GM21526 (cell line): ENCODE measurements at regions not wholly inside any gene's neighbourhood (a gene's known extent, or its start where the extent isn't known, plus 50 kb on each side); places are given as distances from the start of the nearest gene placed in this dataset.

ENCODE experiments used
- ATAC-seq: cut with Tn5 transposase; IDR thresholded peaks from one replicate; pipeline ENCODE4 v1.9.1; 2021; ENCODE audit warnings: moderate library complexity; ENCODE audit not compliant: unreplicated experiment, low FRiP score

- ATAC-seq = no peak
These were observed 243.8 kb upstream of the PEX5L start for GRCh38 chr3:180280555-180280954.

- ATAC-seq = no peak
These were observed 245.6 kb upstream of the PEX5L start for GRCh38 chr3:180282386-180282785.

- ATAC-seq = no peak
These were observed 246.5 kb upstream of the PEX5L start for GRCh38 chr3:180283251-180283650.

GRCh38 chr3:180284331-180285110, 247.8 kb upstream of the PEX5L start:
- no peak for ATAC-seq

- no peak for ATAC-seq
These were observed 251.0 kb upstream of the PEX5L start for GRCh38 chr3:180287703-180288102.

- no peak for ATAC-seq
These were observed 252.1 kb upstream of the PEX5L start for GRCh38 chr3:180288816-180289215.

- ATAC-seq = no peak
These were observed 253.6 kb upstream of the PEX5L start for GRCh38 chr3:180290300-180290699.

- ATAC-seq = no peak
These were observed 257.7 kb upstream of the PEX5L start for GRCh38 chr3:180294282-180295027.

- no peak for ATAC-seq
These were observed 259.1 kb upstream of the PEX5L start for GRCh38 chr3:180295811-180296210.

- no peak for ATAC-seq
These were observed 260.2 kb upstream of the PEX5L start for GRCh38 chr3:180296971-180297370.

- no peak for ATAC-seq
These were observed 269.4 kb upstream of the PEX5L start for GRCh38 chr3:180306155-180306554.

- ATAC-seq = no peak
These were observed 270.0 kb upstream of the PEX5L start for GRCh38 chr3:180306691-180307090.

GRCh38 chr3:180311242-180311641, 274.5 kb upstream of the PEX5L start:
- no peak for ATAC-seq

- no peak for ATAC-seq
These were observed 279.6 kb upstream of the PEX5L start for GRCh38 chr3:180316321-180316720.

- ATAC-seq = no peak
These were observed 282.5 kb upstream of the TTC14 start for GRCh38 chr3:180319461-180319860.

- no peak for ATAC-seq
These were observed 281.3 kb upstream of the TTC14 start for GRCh38 chr3:180320631-180321030.

- no peak for ATAC-seq
These were observed 280.4 kb upstream of the TTC14 start for GRCh38 chr3:180321534-180321933.

- ATAC-seq = no peak
These were observed 279.1 kb upstream of the TTC14 start for GRCh38 chr3:180322829-180323228.

GRCh38 chr3:180324791-180325190, 277.2 kb upstream of the TTC14 start:
- no peak for ATAC-seq

- ATAC-seq = no peak
These were observed 276.4 kb upstream of the TTC14 start for GRCh38 chr3:180325533-180325932.

- no peak for ATAC-seq
These were observed 276.0 kb upstream of the TTC14 start for GRCh38 chr3:180325958-180326357.

- peak; percentile 69 for ATAC-seq
These were observed 272.8 kb upstream of the TTC14 start for GRCh38 chr3:180329187-180329586.
